NCI-H128 (cell line): ENCODE measurements at regions not wholly inside any gene's neighbourhood (a gene's known extent, or its start where the extent isn't known, plus 50 kb on each side); places are given as distances from the start of the nearest gene placed in this dataset.
"Not testable (repeated sequence)": the region's sequence is repeated elsewhere in the genome, so short reads cannot be mapped to it uniquely, and the experiment has no call there.

Experiments
- DNase-seq: peaks from one replicate; lab custom pipeline; 2025; ENCODE audit not compliant: unreplicated experiment; lab: John Stamatoyannopoulos, UW

DNA sequence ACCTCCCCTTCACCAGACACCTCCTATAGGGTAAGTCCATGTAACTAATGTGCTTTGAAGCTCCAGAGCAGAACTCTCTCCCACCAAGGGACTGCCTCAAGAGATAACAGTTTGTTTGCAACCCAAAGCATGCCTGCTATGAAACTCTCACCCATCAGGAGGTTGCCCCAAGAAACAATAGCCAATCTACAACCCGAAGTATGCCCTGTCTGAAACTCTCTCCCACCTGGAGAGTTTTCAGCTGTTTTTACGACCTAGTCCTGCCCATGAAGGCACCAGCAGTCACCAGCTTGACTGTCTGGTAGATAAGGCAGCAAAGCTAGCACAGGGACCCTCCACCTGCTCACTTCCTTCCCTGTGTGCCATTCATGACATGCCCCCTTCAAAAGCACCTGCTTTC lies 533.9 kb upstream of the CRIM1 start:
- no peak for DNase-seq

DNA sequence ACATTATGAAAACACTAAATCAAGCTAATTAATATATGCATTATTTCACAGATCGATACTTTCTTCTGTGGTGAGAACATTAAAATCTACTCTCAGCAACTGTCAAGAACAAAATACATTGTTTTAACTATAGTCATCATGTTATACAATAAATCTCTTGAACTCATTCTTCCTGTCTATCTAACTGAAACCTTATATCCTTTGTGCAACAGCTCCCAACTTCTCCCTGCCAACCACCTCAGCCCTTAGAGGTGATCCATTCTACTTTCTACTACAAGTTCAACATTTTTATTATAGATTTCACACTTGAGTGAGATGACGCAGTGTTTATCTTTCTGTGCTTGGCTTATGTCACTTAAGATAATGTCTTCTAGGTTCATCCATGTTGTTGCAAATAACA lies 535.2 kb upstream of the CRIM1 start:
- no peak for DNase-seq

GRCh38 chr2:35819033-35819432 lies 536.5 kb upstream of the CRIM1 start:
- no peak for DNase-seq

DNA sequence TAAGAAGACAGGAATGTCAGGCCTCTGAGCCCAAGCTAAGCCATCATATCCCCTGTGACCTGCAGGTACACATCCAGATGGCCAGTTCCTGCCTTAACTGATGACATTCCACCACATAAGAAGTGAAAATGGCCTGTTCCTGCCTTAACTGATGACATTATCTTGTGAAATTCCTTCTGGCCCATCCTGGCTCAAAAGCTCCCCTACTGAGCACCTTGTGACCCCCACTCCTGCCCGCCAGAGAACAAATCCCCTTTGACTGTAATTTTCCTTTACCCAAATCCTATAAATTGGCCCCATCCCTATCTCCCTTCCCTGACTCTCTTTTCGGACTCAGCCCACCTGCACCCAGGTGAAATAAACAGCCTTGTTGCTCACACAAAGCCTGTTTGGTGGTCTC lies 537.2 kb upstream of the CRIM1 start:
- DNase-seq = not testable (repeated sequence)

DNA sequence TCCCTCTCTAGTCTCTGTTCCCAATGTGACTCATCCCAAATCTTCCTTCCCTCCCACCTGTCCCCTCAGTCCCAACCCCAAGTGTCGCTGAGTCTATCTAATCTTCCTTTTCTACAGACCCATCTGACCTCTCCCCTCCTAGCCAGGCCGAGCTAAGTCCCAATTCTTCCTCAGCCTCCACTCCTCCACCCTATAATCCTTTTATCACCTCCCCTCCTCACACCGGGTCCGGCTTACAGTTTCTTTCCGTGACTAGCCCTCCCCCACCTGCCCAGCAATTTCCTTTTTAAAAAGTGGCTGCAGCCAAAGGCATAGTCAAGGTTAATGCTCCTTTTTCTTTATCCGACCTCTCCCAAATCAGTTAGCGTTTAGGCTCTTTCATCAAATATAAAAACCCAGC lies 541.0 kb upstream of the CRIM1 start:
- DNase-seq = not testable (repeated sequence)

GRCh38 chr2:35803126-35803525 lies 552.5 kb upstream of the CRIM1 start:
- no peak for DNase-seq

GRCh38 chr2:35794796-35795450 lies 560.7 kb upstream of the CRIM1 start:
- no peak for DNase-seq

GRCh38 chr2:35790292-35790691 lies 565.3 kb upstream of the CRIM1 start:
- DNase-seq = no peak

GRCh38 chr2:35788543-35788942 lies 567.0 kb upstream of the CRIM1 start:
- DNase-seq = no peak

DNA sequence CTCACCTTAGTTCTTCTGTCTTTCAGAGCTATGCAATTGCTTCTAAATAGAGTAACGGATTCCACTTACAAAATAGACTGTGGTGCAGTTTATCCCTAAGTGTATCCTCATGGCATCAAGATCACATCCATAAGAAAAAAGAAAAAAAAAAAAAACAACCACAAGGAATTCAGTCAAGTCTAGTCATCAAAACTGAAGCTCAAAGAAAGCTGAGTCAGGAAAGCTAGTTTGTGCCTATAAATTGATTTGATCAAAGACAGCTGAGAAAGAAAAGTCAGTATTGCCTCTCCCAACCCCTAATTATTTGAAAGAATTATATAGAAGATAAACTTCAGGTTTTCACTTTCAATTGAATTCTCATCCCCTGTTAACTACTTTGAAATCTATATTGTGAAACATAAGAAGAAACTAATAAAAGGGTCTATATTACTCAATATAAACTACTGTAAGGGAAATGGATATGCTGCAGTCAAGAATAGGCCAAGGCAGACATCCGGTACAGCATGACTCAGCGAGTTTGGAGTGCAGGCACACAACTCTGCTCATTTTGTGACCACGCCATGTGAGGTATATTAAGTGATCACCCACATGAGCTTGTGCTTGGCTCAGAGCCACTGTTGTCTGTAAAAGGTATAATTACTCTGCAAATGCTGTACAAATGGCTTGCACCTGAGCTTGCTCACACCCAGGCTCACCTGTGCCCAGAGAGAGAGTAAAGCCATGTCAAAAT lies 568.1 kb upstream of the CRIM1 start:
- DNase-seq = no peak

- no peak for DNase-seq
Measured at GRCh38 chr2:35785564-35785963, 570.0 kb upstream of the CRIM1 start.

DNA sequence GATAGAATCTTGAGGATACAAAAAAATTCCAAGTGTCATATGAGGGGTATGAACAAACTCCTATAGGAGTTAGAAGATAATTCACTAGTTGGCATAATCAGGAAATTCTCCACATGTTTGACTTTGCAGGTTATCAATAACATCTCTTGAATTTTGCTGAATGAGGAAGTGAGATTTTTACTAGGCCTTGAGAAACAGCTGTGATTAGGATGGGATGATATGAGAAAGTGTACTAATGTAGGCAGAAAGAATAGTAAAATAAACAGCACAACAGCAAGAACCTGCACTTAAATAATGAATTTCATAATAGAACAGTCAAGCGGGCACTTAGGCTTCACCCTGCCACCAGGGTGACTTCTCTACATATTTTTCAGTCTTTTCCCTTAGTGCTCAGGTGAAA lies 570.8 kb upstream of the CRIM1 start:
- DNase-seq = no peak

GRCh38 chr2:35783723-35784122 lies 571.9 kb upstream of the CRIM1 start:
- DNase-seq = no peak

GRCh38 chr2:35741556-35741955 lies 614.0 kb upstream of the CRIM1 start:
- DNase-seq = no peak

DNA sequence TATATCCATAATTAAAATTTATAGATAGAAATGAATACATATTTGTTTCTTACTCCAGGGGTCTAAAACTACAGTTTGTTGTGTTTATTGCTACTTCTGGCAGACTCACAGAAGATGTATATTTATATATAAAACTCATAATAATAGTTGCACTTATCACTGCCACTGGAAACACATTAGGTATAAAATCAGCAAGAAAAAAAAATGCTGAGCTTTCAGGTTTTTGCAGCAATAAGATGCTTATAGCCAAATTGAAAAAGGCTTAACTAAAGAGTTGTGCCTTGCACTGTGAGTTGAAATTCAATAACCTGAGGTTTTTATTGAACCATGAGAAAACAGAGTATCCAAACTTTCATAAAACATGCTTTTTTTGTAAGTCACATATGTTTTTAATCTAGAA lies 623.9 kb upstream of the CRIM1 start:
- DNase-seq = no peak

DNA sequence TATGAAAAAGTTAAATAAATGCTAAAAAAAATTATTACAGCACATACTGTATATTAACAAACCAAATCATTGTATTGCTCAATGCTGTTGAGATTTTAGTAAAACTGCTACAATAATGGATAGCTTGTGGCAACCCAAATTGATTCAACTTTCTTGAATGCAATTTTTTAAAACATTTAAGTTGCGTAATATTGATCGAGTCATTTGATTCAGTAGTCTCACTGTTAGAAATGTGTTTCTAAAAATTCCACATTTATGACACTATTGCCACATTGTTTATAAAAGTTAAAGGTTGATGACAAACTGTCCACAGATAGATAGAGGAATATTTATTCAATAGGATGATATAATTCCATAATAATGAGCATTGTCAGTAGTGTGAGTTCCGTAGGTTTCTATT lies 640.7 kb upstream of the CRIM1 start:
- no peak for DNase-seq

DNA sequence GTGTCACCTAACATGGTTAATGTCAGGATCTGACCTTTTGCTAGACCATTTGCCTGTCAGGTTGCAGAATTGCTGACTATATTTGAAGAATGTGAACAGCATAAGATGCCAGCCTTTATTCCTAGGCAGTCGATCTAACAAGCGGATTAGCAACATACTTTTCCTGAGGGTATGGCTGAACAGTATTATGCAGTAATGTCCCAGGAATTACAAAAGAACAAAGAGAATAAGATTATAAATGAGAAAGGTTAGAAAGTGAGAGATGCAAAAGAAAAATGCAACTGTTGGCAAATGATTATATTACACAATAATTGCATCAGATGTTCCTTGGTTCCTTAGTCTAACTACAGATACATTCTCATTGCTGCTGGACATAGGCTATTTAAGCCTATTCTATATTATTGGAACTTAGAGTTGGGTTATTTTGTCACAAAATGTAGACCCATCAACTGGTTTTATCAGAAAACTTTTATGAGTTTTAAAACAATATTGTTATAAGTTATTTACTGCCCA lies 647.1 kb upstream of the CRIM1 start:
- DNase-seq = no peak

GRCh38 chr2:35688309-35688708 lies 667.3 kb upstream of the CRIM1 start:
- DNase-seq = no peak

DNA sequence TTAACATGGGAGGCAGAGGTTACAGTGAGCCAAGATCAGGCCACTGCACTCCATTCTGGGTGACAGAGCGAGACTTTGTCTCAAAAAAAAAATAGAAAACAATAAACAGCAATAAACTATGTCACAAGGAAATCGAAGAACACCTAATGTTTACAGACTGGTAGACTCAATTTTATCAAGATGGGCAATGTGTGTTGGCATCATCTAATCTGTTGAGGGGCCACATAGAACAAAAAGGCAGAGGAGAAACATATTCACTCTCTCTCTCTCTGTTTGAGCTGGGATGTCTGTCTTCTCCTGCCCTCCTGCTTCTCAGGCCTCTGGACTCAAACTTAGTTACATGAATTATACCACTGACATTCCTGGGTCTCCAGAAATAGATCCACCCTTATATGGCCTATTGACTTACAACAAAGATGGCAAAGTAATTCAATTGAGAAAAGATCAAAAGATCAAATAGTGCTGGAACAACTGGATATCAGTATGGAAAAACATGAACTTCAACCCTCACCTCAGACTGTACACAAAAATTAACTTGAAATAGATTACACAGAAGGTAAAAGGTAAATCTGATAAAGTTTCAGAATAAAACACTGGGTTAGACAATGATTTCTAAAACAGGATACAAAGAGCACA lies 703.8 kb upstream of the CRIM1 start:
- no peak for DNase-seq

DNA sequence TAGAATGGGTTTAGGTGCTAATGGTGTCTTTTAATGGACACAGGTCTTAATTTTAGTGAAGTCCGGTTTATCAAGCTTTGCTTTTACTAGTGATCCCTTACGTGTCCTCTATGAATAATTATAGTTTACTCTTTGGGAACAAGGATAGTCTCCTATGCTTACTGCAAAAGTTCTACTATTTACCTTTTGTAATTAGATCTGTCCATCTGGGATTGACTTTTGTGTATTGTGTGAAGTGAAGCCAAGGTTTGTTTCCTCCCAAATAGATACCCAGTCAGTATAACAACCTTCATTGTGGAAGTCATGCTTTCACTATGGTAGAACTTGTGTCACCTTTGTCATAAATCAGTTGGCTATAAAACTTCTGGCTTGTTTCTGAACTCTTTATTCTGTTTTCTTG lies 740.9 kb upstream of the CRIM1 start:
- DNase-seq = no peak

DNA sequence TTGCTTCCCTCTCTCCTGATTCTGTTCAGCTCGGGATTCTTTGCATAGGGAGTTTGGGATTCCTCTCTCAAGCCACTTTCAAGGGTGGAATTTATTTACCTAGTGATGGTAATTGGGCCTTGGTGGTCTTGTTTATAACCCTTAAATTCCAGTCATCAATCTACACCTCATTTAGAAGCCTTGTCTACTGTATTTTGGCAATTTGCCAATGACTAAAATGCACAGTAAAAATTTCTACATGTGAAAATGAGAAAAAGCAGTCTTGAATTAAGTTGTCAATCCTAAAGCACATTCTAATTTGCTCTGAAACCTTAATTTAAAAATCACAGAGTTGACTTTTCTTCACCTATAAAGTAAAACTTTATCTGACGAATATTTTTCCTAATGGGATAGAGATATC lies 749.2 kb upstream of the CRIM1 start:
- no peak for DNase-seq

DNA sequence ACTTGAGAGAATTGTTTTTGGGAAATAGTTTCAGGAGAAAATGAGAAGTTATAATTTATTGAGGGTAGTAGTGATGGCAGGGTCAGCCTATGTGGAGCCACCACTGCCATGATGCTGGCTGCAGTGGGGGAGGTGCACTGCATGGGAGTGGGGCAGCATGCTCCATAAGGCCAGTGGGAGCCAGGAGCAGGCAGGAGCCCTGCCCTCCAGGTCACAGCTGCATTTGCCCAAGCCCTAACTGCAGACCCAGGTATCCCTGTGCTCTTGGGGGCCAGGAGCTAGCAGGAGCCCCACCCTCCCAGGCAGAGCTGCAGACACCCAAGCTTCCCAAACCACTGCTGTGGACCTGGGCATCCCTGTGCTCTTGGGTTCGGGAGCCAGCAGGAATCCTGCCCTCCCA lies 757.3 kb upstream of the CRIM1 start:
- no peak for DNase-seq
